IMR-90 (cell line): ENCODE measurements at regions not wholly inside any gene's neighbourhood (a gene's known extent, or its start where the extent isn't known, plus 50 kb on each side); places are given as distances from the start of the nearest gene placed in this dataset.

ENCODE experiments used
- BHLHE40 ChIP-seq: fragments of 150-350 bp; IDR thresholded peaks from 2 replicates; pipeline ENCODE4 v1.6.1; 2016; ENCODE audit warnings: mild to moderate bottlenecking, low read depth, low read length
- CHD1 ChIP-seq: IDR thresholded peaks from 2 replicates; pipeline ENCODE4 v1.6.1; 2012; ENCODE audit warnings: low read depth, low read length, improper control_type of control experiment
- FOS ChIP-seq: fragments of 150-350 bp; IDR thresholded peaks from 2 replicates; pipeline ENCODE4 v1.6.1; 2016; ENCODE audit warnings: low read depth, low read length
- POLR2A ChIP-seq: IDR thresholded peaks from 2 replicates; pipeline ENCODE4 v1.6.1; 2012; ENCODE audit warnings: mild to moderate bottlenecking, low read depth, low read length
- TF ChIP-seq, protein P1 (sequence below): conservative IDR thresholded peaks from 2 replicates; pipeline ENCODE4 v1.5.1; 2012; ENCODE audit warnings: mild to moderate bottlenecking, low read depth, low read length, improper control_type of control experiment
- TF ChIP-seq, protein P2 (sequence below): fragments of 150-350 bp; IDR thresholded peaks from 2 replicates; pipeline ENCODE4 v1.6.1; 2017; ENCODE audit warnings: mild to moderate bottlenecking, antibody characterized with exemption, low read length, low read depth

DNA sequence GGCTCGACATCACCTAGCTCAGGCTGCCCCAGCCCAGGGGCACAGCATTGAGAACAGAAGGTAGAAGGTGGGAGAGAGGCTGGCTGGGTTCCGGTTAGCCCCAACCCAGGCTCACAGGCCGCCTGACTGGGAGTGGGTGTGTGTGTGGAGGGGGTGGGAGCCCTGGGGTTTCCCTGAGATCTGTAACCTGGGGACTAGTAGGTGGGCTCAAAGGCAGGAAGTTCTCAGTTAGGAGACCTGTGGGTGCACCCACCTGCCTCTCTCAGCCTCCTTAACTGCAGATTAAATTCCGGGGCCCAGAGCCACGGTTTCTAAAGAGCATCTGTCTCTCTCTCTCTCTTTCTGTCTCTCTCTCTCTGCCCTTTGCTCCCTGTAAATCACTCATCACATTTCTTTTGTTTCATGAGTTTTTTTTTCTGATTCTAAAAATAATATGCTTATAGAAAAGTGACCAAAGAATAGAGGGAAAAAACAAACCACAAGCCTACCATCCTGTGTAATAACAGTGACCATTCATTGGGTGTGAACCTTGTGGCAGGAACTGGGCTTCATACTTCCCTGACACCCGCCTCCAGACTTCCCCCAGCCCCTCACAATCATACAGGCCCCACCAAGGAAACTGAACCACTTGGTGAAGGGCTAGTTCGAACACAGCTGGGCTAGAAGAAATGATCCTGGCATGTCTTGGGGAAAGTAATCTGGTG is 83.4 kb upstream of the SMNDC1 start:
- TF ChIP-seq, protein P1, sequence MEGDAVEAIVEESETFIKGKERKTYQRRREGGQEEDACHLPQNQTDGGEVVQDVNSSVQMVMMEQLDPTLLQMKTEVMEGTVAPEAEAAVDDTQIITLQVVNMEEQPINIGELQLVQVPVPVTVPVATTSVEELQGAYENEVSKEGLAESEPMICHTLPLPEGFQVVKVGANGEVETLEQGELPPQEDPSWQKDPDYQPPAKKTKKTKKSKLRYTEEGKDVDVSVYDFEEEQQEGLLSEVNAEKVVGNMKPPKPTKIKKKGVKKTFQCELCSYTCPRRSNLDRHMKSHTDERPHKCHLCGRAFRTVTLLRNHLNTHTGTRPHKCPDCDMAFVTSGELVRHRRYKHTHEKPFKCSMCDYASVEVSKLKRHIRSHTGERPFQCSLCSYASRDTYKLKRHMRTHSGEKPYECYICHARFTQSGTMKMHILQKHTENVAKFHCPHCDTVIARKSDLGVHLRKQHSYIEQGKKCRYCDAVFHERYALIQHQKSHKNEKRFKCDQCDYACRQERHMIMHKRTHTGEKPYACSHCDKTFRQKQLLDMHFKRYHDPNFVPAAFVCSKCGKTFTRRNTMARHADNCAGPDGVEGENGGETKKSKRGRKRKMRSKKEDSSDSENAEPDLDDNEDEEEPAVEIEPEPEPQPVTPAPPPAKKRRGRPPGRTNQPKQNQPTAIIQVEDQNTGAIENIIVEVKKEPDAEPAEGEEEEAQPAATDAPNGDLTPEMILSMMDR, result no peak
- TF ChIP-seq CHD1 (no peak), FOS (no peak), POLR2A (no peak), BHLHE40 (no peak)
- TF ChIP-seq, protein P2, sequence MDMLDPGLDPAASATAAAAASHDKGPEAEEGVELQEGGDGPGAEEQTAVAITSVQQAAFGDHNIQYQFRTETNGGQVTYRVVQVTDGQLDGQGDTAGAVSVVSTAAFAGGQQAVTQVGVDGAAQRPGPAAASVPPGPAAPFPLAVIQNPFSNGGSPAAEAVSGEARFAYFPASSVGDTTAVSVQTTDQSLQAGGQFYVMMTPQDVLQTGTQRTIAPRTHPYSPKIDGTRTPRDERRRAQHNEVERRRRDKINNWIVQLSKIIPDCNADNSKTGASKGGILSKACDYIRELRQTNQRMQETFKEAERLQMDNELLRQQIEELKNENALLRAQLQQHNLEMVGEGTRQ, result no peak
